HG03521 (cell line): ENCODE measurements at regions not wholly inside any gene's neighbourhood (a gene's known extent, or its start where the extent isn't known, plus 50 kb on each side); places are given as distances from the start of the nearest gene placed in this dataset.
"Not testable (repeated sequence)": the region's sequence is repeated elsewhere in the genome, so short reads cannot be mapped to it uniquely, and the experiment has no call there.

Source experiments
- ATAC-seq: cut with Tn5 transposase; IDR thresholded peaks from one replicate; pipeline ENCODE4 v1.9.1; 2021; ENCODE audit warnings: mild to moderate bottlenecking, moderate library complexity; ENCODE audit not compliant: unreplicated experiment

- ATAC-seq = no peak
Observed at GRCh38 chr9:83191154-83191553, 128.2 kb upstream of the RASEF start.

- ATAC-seq = not testable (repeated sequence)
Observed at GRCh38 chr9:83189026-83189425, 126.1 kb upstream of the RASEF start.

- ATAC-seq = no peak
Observed at GRCh38 chr9:83188277-83188676, 125.3 kb upstream of the RASEF start.

GRCh38 chr9:83186155-83186737 is 123.3 kb upstream of the RASEF start:
- no peak for ATAC-seq

- ATAC-seq = no peak
Observed at GRCh38 chr9:83185488-83186154, 122.7 kb upstream of the RASEF start.

- no peak for ATAC-seq
Observed at GRCh38 chr9:83183621-83184020, 120.7 kb upstream of the RASEF start.

GRCh38 chr9:83182071-83182470 is 119.1 kb upstream of the RASEF start:
- no peak for ATAC-seq

GRCh38 chr9:83178717-83179116 is 115.8 kb upstream of the RASEF start:
- no peak for ATAC-seq

- no peak for ATAC-seq
Observed at GRCh38 chr9:83177747-83178146, 114.8 kb upstream of the RASEF start.

- ATAC-seq = no peak
Observed at GRCh38 chr9:83167126-83167525, 104.2 kb upstream of the RASEF start.

GRCh38 chr9:83166372-83166771 is 103.4 kb upstream of the RASEF start:
- no peak for ATAC-seq

GRCh38 chr9:83155733-83156132 is 92.8 kb upstream of the RASEF start:
- ATAC-seq = no peak

GRCh38 chr9:83154821-83155220 is 91.9 kb upstream of the RASEF start:
- ATAC-seq = no peak

GRCh38 chr9:83154087-83154736 is 91.3 kb upstream of the RASEF start:
- peak; percentile 83 for ATAC-seq

GRCh38 chr9:83153030-83153429 is 90.1 kb upstream of the RASEF start:
- peak; percentile 38 for ATAC-seq

- ATAC-seq = no peak
Observed at GRCh38 chr9:83151627-83152137, 88.7 kb upstream of the RASEF start.

GRCh38 chr9:83147315-83148149 is 84.6 kb upstream of the RASEF start:
- no peak for ATAC-seq

- no peak for ATAC-seq
Observed at GRCh38 chr9:83146325-83146724, 83.4 kb upstream of the RASEF start.

- ATAC-seq = no peak
Observed at GRCh38 chr9:83144492-83144891, 81.5 kb upstream of the RASEF start.

GRCh38 chr9:83142389-83142788 is 79.4 kb upstream of the RASEF start:
- ATAC-seq = no peak

GRCh38 chr9:83141887-83142286 is 78.9 kb upstream of the RASEF start:
- ATAC-seq = no peak
